ENCODE measurements at regions not wholly inside any gene's neighbourhood (a gene's known extent, or its start where the extent isn't known, plus 50 kb on each side); places are given as distances from the start of the nearest gene placed in this dataset.
"Not testable (repeated sequence)": the region's sequence is repeated elsewhere in the genome, so short reads cannot be mapped to it uniquely, and the experiment has no call there.

DNA sequence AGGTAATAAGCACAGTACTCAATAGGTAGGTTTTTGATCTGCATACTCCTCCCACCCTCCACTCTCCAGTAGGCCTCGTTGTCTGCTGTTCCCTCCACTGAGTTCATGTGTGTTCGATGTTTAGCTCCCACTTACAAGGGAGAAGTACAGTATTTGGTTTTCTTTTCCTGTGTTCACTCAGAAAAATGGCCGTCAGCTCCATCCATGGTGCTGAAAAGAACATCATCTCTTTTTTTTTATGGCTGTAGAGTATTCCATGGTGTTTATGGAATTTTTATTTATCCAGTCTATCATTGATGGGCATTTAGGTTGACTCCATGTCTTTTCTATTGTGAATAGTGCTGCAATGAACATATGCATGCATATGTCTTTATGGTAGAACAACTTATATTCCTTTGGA, 849.7 kb upstream of the NRXN1 start:
- DNase-seq (ENCODE audit: low spot score): no peak

GRCh38 chr2:51880153-51880552, 848.2 kb upstream of the NRXN1 start:
- DNase-seq (ENCODE audit: low spot score): no peak

GRCh38 chr2:51866361-51866760, 834.4 kb upstream of the NRXN1 start:
- no peak for DNase-seq (ENCODE audit: low spot score)

GRCh38 chr2:51859260-51859659, 827.3 kb upstream of the NRXN1 start:
- DNase-seq (ENCODE audit: low spot score): no peak

DNA sequence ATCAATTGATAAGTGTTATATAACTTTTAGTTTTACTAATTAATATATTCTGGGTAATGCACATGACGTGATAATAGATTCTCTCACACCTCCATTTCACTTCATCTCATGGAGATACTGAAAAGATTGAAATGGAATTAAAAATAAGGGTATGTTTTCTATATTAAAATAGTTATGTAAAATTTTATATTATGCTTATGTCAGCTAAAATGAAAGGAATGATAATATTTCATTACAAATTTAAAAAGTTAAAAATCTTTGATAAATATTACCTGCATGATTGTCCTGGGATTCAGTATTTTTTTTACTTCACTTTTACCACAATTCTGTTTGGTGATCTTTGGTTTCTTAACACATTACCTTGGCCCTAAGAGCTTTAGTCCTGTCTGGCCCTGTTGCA, 823.8 kb upstream of the NRXN1 start:
- no peak for DNase-seq (ENCODE audit: low spot score)

DNA sequence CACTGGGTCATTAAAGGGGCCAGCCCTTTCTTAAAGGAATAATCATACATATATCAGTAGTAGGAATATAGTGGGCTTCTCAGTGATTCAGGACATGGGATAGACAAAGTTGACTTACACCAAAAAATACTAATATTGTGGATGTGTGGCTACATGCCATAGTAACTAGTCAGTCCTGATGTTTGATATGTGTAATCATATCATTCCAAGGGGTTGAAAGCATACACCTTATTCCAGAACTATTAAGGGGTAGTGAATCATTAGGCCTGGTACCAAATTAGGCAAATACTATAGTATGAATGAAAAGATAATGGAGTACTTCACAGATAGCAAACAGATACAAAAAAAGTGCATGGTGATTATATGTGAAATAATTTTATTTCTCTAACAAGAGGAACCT, 814.9 kb upstream of the NRXN1 start:
- no peak for DNase-seq (ENCODE audit: low spot score)

GRCh38 chr2:51846018-51846417, 814.1 kb upstream of the NRXN1 start:
- DNase-seq (ENCODE audit: low spot score): no peak

DNA sequence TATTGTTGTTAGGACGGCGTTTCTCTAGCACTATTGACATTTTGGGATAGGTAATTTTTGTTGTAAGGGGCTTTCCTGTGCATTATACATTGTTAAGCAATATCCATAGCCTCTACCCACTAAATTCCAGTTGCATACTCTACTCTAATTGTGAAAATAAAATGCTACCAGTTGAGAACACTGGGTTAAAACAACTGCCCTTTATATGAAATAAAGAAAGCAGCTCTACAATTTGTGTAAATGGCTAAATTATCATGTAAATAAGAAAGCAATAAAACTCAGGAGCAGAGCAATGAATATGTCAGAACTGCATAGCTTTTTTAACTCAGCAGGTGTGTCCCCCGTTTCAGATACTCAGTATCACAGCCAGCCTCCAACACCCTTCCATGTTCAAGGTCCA, 812.7 kb upstream of the NRXN1 start:
- DNase-seq (ENCODE audit: low spot score): no peak

DNA sequence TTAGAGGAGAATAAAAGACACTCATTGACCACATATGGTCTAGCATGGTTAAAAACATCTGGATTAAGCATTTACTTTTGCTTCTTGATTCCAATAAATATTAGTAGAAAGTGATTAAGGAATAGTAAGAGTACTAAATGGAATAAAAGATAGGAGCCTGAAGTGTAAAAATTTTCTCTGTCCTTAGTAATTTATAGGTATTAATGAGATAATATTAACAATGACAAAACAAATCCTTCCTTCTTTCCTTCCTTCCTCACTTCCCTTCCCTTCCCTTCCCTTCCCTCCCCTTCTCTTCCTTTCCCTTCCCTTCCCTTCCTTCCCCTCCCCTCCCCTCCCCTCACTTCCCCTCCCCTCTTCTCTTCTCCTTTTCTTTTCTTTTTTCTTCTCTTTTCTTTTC, 797.5 kb upstream of the NRXN1 start:
- DNase-seq (ENCODE audit: low spot score): no peak

DNA sequence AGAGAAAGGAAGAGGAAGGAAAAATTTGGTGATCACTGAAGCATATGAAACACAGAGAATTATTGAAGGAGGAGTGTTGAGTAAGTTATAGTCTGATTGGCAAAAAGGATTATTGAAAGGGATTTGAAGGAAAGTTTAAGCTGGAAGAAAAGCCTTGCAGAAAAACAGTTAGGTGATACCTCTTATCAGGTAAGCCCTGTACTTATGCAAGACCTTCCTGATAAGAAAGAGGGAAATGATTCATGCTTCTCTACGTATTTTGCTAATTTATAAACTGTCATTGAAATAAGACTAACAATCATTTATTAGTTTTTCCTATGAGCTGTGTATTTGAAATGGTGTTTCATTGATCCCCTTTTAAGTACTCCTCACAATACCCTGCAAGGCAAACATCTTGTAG, 793.9 kb upstream of the NRXN1 start:
- no peak for DNase-seq (ENCODE audit: low spot score)

- DNase-seq (ENCODE audit: low spot score): peak; percentile 78
Observed at GRCh38 chr2:51813247-51813646, 781.3 kb upstream of the NRXN1 start.

GRCh38 chr2:51812138-51812866, 780.4 kb upstream of the NRXN1 start:
- DNase-seq (ENCODE audit: low spot score): peak; percentile 85

GRCh38 chr2:51810197-51810596, 778.3 kb upstream of the NRXN1 start:
- DNase-seq (ENCODE audit: low spot score): no peak

GRCh38 chr2:51807229-51807628, 775.3 kb upstream of the NRXN1 start:
- DNase-seq (ENCODE audit: low spot score): no peak

- no peak for DNase-seq (ENCODE audit: low spot score)
Observed at GRCh38 chr2:51795248-51795888, 763.4 kb upstream of the NRXN1 start.

DNA sequence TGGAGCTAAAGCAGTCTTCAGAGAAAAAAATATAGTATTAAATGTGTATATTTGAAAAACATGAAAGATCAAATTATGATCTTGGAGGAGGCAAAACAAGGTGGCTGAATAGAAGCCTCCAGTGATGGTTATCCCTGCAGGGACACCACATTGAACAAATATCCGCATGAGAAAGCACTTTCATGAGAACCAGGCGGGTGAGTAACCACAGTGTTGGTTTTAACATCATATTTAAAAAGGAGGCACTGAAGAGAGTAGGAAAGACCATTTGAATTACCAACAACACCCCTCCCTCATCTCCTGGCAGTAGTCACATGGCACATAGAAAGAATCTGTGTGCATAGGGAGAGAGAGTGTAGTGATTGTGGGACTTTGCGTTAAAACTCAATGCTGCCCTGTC, 759.6 kb upstream of the NRXN1 start:
- DNase-seq (ENCODE audit: low spot score): no peak

GRCh38 chr2:51790854-51791253, 758.9 kb upstream of the NRXN1 start:
- no peak for DNase-seq (ENCODE audit: low spot score)

DNA sequence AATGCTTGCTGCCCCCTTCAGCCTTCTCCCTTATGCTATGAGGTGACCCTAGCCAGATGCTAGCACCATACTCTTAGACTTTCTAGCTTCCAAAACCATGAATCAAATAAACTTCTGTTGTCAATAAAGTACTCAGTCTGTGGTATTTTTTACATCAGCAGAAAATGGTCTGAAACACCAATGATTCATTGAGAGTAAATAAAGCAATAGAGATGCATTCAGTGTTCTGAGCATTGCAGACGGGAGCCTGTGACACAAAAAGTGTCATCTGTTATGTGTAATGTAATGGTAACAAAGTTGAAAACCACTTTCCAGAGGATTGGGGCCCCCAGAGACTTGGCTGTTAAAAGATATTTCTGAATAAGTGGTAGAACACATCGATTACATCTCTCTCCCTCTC, 758.0 kb upstream of the NRXN1 start:
- no peak for DNase-seq (ENCODE audit: low spot score)

- no peak for DNase-seq (ENCODE audit: low spot score)
Observed at GRCh38 chr2:51782921-51783765, 751.2 kb upstream of the NRXN1 start.

DNA sequence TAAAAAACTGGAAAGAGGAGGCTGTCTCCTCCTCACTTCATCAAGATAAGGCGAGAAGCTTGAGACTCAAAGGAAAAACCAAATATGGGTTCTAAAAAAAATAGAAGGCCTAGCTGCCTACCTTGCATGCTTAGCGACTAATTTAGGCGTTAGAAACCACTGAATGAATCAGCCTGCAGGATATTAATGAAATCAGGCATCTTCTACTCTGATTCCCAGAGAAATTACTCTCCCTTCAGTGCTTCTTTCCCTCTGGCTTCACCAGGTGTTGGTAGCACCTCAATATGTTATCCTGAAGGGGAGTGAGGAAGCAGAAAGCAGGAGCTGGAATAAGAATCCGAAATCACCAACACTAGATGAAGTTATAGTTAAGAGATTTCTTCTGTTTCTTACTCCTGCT, 749.8 kb upstream of the NRXN1 start:
- DNase-seq (ENCODE audit: low spot score): no peak

- DNase-seq (ENCODE audit: low spot score): no peak
Observed at GRCh38 chr2:51780353-51780752, 748.4 kb upstream of the NRXN1 start.

GRCh38 chr2:51779723-51780122, 747.8 kb upstream of the NRXN1 start:
- DNase-seq (ENCODE audit: low spot score): not testable (repeated sequence)

- no peak for DNase-seq (ENCODE audit: low spot score)
Observed at GRCh38 chr2:51778806-51779205, 746.9 kb upstream of the NRXN1 start.
